ENCODE measurements at regions not wholly inside any gene's neighbourhood (a gene's known extent, or its start where the extent isn't known, plus 50 kb on each side); places are given as distances from the start of the nearest gene placed in this dataset.
"Not testable (repeated sequence)": the region's sequence is repeated elsewhere in the genome, so short reads cannot be mapped to it uniquely, and the experiment has no call there.

DNA sequence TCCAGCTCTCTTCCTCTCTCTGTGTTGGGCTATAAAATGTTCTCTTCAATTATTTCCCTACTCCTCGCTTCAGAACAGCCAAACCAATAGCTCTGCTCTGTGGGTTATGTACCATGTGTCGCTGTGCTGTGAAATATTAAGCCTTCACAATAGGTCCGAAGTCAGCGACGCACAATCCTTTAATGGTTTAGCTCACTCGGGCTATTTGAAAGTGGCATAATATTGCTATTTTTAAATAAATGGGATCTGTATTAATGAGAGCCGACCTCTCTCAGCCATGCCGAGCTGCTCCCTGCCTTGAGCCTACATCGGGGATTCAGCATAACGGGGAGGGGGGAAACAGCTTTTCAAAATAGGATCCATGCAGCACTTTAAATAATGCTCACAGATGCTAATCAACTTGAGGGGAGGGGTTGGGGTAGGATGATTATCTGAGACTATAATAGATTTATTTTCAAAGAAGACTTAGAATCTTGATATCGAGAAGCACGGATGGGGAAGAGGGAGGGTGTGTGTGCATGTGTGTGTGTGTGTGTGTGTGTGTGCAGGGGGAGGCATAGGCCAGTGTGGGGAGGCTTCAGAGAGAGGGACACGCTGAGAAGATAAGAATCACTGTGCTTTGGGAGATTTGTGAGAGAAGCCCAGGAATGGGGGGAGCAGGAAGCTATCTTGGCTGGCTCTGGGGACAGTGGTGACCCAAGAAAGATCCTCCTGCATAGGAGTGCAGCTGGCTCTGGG lies 271.5 kb downstream of the NXPE2 start:
- DNase-seq: no peak

DNA sequence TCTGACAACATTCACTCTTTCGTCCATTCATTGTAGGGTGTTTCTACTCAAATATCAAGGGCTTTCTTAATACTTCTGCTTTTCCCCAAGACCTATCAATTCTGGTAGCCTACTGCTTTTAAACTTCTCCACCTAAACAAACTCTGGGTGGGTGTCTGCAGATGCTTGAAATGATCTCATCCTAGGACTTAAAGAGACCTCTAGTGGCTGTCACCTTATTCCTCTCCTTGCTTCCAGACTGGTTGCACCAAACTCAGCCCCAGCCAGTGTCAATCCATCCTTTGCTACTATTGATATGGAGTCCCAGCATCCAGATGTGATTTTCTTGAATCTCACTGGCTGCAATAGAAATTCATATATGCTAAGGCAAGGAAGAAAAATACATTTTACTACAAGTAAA lies 274.7 kb downstream of the NXPE2 start:
- peak; percentile 52 for DNase-seq

DNA sequence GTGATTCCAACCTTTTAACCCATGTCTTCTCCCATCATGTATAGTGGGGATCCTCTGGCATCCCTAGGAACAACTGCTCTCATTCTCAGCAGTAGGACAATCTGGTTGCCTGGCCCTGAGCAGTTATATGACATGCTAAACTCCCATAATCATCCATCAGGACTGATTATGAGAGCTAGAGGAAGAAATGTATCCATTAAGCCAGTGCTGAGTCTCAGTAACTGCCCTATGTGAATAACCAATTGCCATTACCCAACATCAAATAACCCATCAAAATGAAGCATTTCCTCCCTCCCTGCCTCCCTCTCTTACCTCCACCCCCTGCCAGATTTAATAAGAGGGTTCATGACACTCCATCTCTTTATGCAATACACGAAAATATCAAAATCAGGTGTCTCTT lies 277.6 kb downstream of the NXPE2 start:
- no peak for DNase-seq

DNA sequence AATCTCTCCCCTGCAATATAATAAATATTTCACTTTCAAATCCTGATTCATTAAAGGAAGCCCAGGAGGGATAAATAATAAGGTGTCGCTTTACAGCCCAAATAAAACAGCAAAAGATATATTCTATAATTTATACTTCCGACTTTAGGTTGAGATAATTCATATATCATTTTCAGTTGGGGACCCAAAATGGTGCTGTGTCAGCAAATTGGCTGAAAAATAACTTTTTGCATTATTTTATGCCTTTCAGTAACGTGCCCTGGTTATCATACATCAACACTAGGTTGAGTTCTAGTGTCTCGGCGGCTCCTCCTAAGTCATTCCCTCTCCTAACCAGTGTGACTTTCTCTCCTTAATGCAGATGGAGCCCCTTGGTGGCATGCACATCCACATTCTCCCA lies 278.2 kb downstream of the NXPE2 start:
- DNase-seq: no peak

GRCh38 chr11:114959953-114960505 lies 281.7 kb downstream of the NXPE2 start:
- no peak for DNase-seq

GRCh38 chr11:114960819-114961218 lies 282.5 kb downstream of the NXPE2 start:
- DNase-seq: not testable (repeated sequence)

DNA sequence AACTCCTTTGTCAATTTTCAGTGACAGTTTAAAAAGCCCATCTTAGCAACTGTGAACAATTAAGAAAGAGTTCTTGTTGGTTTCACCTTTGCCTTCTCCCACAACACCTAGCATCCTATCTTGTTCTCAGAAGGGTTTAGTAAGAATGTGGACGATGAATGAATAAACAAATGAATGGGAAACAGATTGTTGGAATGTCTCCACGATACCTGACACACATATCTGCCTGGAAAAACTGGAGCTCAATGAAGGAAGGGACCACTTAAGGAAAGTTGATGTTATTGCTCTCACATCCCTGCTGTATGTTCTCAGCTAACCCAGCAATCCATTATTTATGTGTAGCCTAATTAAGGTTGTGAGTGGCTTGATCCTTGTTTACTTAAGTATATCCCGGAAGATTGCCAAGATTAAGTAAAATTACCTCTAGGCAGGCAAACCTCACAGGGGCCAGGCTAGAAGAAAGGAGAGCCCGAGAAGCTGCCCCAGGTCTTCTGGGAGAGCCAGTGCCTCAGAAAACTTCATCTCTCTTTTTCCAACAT lies 286.4 kb downstream of the NXPE2 start:
- DNase-seq: peak; percentile 88

DNA sequence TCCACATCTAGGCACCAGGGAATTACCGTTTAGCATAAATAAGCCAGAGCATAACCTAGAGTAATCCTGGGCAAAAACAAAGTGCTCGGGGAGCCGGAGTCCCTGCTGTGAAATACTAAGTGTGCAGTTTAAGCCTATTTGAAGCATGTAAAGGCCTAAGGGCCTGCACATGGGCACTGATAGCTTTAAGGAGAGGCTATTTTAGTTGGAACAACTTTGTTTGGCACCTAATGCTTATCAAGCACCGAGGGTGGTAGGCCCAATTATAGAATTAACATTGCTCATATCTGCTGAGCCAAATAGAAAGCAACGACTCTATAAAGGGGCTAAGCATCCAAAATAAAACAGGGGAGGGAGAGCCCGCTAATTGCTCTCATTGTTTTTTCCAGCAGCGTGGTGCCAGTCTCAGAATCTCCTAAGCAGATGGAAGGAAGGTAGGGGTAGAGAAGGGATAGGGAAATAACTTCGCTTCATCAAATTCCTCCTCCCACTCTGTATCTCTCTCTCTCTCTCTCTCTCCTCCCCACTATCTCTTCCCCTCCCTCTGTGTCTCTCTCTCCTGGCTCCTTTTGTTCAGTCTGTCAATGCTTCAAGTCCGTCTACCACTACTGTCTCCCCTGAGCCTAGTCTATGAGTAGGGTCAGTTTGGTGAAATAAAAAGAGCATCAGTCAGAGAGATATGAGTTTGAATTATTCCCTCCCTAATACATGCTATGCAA lies 292.8 kb downstream of the NXPE2 start:
- DNase-seq: peak; percentile 58

DNA sequence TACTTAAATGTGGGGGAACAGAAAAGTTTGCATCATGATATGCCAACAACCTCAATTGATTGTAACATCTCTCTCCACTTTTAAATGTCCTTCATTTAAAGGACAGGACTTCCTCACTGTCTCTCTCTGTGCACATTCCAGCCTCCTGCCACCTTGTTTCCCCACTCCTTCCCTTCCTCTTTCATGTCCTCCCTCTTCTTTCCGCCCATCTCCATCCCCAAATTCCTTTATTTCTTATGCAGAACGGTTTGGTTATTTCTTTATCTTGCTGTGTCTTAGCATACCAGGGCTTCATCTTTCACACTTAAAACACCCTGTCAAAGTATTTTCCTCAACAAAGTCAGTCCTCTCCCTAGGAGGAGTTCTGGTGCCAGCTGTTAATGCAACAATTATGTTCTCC lies 293.8 kb downstream of the NXPE2 start:
- no peak for DNase-seq

DNA sequence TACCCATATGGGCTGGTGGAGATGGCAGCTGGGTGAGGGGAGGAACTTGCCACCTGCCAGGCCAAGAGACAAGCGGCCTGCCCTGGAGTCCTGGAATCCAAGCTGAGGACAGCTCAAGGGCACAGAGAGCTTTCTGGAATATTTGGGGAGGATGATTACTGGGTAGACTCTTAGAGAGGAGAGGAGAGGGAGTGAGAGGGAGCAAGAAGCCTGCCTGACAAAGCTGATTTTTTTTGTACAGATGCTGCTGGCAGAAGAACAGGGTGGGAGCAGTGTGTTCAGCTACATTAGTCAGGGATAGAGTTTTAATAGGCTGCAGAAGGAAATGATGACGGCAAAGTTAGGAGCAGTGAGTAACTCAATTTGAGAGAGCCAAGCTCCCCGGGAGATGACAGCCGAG lies 299.3 kb downstream of the NXPE2 start:
- DNase-seq: no peak

GRCh38 chr11:114982141-114982540 lies 303.8 kb downstream of the NXPE2 start:
- no peak for DNase-seq

- no peak for DNase-seq
These were observed 306.4 kb downstream of the NXPE2 start for GRCh38 chr11:114984611-114985163.

DNA sequence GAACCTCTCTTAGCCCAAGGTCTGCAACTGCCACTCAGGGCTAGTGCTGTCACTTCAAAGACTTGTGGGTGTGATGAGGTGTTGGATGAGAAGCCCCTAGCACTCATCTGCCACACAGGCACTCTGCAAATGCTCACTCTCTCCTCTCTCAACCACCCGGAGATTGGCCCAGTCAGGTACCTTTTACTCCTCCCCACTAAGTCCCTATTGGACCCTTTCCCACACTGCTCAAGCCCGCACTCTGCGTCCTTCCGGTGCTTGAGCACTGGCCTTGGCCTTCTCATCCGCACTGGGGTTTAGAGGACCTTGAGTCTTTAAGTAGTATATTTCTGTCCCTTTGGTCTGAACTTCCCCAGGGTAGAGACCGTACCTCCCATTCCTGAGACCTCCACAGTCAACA lies 308.0 kb downstream of the NXPE2 start:
- DNase-seq: no peak

DNA sequence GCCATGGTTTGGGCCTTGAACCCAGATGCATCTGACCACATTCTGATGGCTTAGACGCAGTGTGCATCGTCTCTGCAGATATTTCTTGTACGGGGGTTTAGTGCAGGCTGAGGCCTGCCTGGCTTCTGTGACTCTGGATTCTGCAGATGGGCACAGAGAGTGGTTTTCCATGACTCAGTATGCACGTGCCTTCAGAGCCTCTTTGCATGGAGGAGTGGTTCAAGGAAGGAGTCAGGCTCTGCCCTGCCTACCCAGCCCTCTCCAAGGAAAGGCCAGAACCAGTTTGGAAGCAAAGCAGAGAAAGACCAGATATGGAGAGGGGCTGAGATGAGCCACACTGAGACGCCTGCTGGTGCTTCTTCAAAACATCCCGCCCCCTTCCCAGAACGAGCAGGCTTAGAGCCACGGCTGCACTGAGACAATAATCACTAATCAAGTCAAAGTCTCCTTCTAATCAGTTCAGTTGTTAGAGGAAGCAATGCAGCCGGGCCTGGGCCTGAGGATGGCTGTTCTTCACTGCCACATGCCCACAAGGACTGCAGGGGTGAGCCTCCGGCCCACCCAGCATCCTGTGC lies 308.9 kb downstream of the NXPE2 start:
- no peak for DNase-seq

DNA sequence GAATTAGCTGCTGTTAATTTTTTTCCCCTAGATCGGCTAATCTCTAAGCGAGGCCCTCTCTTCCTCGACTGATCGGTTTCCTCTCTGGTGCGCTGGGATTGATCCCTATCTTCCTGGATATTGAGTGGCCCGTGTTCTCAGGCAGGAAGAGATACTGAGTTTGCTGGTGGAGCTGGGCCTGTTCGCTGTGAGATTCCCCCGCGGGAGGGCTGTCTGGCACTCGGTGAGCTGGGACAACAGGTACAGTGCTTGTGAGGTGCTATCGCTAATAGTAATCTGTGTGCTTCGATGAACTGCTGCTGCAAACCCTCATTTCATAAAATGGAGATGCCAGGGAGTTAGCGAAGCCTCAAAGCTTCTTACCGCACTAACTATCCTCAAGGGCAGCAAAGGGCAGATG lies 310.3 kb downstream of the NXPE2 start:
- DNase-seq: no peak

DNA sequence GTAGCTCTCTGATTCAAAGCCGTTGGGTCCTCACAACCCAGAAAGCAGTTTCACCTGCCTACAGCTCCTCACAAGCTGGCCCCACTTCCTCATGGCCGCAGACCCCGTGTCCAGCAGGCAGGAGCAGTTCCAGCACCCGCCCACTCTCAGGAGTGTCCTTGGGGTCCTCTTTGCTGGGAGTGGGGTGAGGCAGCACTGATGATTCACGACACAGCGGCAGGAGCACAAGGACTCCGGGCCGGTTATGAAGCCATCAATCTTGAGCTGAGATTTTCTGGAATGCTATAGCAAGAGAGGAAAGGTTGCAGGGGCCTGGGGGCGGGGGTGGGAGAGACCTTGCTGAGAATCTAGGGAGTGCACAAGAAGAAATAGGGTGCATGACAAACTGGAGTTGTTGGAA lies 311.2 kb downstream of the NXPE2 start:
- no peak for DNase-seq

- no peak for DNase-seq
These were observed 327.3 kb downstream of the NXPE2 start for GRCh38 chr11:115005663-115006062.

GRCh38 chr11:115007851-115008250 lies 329.5 kb downstream of the NXPE2 start:
- no peak for DNase-seq

DNA sequence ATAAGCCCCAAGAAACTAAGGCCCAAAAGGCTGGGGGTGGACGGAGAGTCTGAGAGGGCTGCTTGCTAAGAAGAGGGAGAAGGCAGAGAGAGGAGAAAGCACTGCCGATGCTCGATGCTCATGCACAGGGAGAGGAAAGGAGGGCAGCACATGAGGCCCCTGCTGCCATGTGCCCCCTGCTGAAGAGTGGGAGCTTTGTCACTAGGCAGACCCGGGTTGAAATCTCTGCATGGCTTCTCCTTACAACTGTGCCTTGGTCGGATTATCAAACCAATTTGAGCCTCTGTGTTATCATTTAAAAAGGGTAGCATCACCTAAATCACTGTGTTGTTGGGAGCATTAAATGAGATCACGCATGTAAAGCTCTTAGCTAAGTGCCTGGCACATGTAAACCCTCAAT lies 330.5 kb downstream of the NXPE2 start:
- no peak for DNase-seq

DNA sequence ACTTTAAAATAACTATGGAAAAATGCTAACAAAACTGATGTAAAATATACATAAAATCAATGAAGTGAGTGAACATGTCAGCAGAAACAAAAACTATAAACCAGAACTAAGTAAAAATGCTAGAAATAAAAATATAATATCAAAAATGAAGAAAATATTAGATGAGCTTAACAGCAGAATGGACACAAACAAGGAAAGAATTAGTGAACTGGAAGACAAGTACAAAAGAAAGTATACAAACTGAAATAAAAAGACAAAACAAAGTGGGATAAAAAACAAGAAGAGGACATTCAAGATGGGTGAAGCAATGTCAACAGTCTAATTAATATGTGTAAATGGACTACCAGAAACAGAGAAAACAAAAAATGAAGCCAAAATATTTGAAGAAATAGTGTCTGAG lies 339.2 kb downstream of the NXPE2 start:
- no peak for DNase-seq

- DNase-seq: no peak
These were observed 351.8 kb downstream of the NXPE2 start for GRCh38 chr11:115030166-115030565.

DNA sequence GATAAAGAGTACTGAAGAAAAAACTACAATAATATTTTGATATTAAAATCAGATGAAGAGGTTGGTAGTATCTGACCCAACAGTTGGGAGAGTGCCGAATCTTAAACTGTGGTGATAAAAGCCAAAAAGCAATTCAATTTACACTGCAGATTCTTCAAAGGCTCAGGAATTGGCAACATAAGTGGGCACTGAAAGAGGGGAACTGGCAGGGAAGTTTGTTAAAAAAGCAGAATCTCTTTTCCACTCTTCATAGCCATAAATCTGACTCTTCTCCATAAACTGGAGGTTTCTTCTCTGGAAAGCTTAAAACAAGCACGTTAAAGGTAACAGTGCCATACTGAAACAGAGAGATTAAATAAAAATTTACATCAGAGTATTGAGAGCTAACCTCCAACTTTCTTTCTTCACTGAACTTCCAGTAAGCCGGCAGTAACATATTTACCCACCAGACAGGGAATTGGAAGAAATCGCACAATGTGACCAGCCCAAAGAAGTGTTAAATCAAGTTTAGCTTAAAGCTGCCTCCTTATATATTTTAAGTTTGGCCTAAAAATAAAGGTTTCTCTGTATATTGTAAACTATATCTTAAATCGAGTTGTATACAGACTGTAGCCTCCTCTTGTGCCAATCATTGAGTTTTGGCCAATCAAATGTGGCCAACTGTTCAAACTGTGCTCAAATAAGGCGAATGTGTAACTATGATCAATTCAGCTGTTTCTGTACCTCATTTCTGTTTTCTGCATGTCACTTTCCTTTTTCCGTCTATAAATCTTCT lies 358.3 kb downstream of the NXPE2 start:
- DNase-seq: no peak

- peak; percentile 94 for DNase-seq
These were observed 363.7 kb downstream of the NXPE2 start for GRCh38 chr11:115042002-115042401.

Measured in NCI-H69 (cell line).